ENCODE measurements at regions not wholly inside any gene's neighbourhood (a gene's known extent, or its start where the extent isn't known, plus 50 kb on each side); places are given as distances from the start of the nearest gene placed in this dataset.
"Not testable (repeated sequence)": the region's sequence is repeated elsewhere in the genome, so short reads cannot be mapped to it uniquely, and the experiment has no call there.

- FAIRE-seq (no peak), DNase-seq (ENCODE audit: insufficient read length) (no peak)
- TF ChIP-seq POLR2AphosphoS5 (IDR thresholded peaks at IDR 0.05; ENCODE audit: low read depth, low read length): no peak
- no peak for TF ChIP-seq TAF1 (IDR thresholded peaks at IDR 0.05; ENCODE audit: borderline replicate concordance, low read depth, low read length)
- no peak for TF ChIP-seq POLR2A (IDR thresholded peaks at IDR 0.05; ENCODE audit: low read depth, low read length)
These were observed 165.8 kb upstream of the PRSS1 start for GRCh38 chr7:142583446-142583845.

- no peak for TF ChIP-seq POLR2A (IDR thresholded peaks at IDR 0.05; ENCODE audit: low read depth, low read length)
- DNase-seq (ENCODE audit: insufficient read length) (no peak), FAIRE-seq (no peak)
These were observed 166.9 kb upstream of the PRSS1 start for GRCh38 chr7:142582351-142582750.

GRCh38 chr7:142581341-142581740, 167.9 kb upstream of the PRSS1 start:
- FAIRE-seq (no peak), DNase-seq (ENCODE audit: insufficient read length) (peak; percentile 16)
- no peak for TF ChIP-seq POLR2A (IDR thresholded peaks at IDR 0.05; ENCODE audit: low read depth, low read length)
- no peak for TF ChIP-seq TAF1 (IDR thresholded peaks at IDR 0.05; ENCODE audit: borderline replicate concordance, low read depth, low read length)
- TF ChIP-seq POLR2AphosphoS5 (IDR thresholded peaks at IDR 0.05; ENCODE audit: low read depth, low read length): no peak

GRCh38 chr7:142579946-142580345, 169.3 kb upstream of the PRSS1 start:
- no peak for DNase-seq (ENCODE audit: insufficient read length)
- TF ChIP-seq POLR2A (IDR thresholded peaks at IDR 0.05; ENCODE audit: low read depth, low read length) (no peak), TAF1 (IDR thresholded peaks at IDR 0.05; ENCODE audit: borderline replicate concordance, low read depth, low read length) (no peak), POLR2AphosphoS5 (IDR thresholded peaks at IDR 0.05; ENCODE audit: low read depth, low read length) (no peak)
- FAIRE-seq: no peak

GRCh38 chr7:142575351-142575750, 173.9 kb upstream of the PRSS1 start:
- FAIRE-seq; DNase-seq (ENCODE audit: insufficient read length): not testable (repeated sequence)

GRCh38 chr7:142571581-142571980, 177.7 kb upstream of the PRSS1 start:
- DNase-seq (ENCODE audit: insufficient read length): no peak
- no peak for FAIRE-seq
- TF ChIP-seq POLR2A (IDR thresholded peaks at IDR 0.05; ENCODE audit: low read depth, low read length) (no peak), TAF1 (IDR thresholded peaks at IDR 0.05; ENCODE audit: borderline replicate concordance, low read depth, low read length) (no peak), POLR2AphosphoS5 (IDR thresholded peaks at IDR 0.05; ENCODE audit: low read depth, low read length) (no peak)

- no peak for FAIRE-seq
These were observed 179.4 kb upstream of the PRSS1 start for GRCh38 chr7:142569851-142570250.

GRCh38 chr7:142568435-142569097, 180.7 kb upstream of the PRSS1 start:
- no peak for TF ChIP-seq POLR2A (IDR thresholded peaks at IDR 0.05; ENCODE audit: low read depth, low read length)
- TF ChIP-seq TAF1 (IDR thresholded peaks at IDR 0.05; ENCODE audit: borderline replicate concordance, low read depth, low read length): no peak
- TF ChIP-seq POLR2AphosphoS5 (IDR thresholded peaks at IDR 0.05; ENCODE audit: low read depth, low read length): no peak
- FAIRE-seq: no peak
- DNase-seq (ENCODE audit: insufficient read length): no peak

More at GRCh38 chr7:142569851-142570250, 179.4 kb upstream of the PRSS1 start:
- no peak for TF ChIP-seq POLR2AphosphoS5 (IDR thresholded peaks at IDR 0.05; ENCODE audit: low read depth, low read length)
- TF ChIP-seq POLR2A (IDR thresholded peaks at IDR 0.05; ENCODE audit: low read depth, low read length): no peak
- no peak for TF ChIP-seq TAF1 (IDR thresholded peaks at IDR 0.05; ENCODE audit: borderline replicate concordance, low read depth, low read length)
- DNase-seq (ENCODE audit: insufficient read length): no peak

- TF ChIP-seq POLR2AphosphoS5 (IDR thresholded peaks at IDR 0.05; ENCODE audit: low read depth, low read length): no peak
- DNase-seq (ENCODE audit: insufficient read length) (no peak), FAIRE-seq (no peak)
These were observed 181.8 kb upstream of the PRSS1 start for GRCh38 chr7:142567201-142568075.

GRCh38 chr7:142566271-142566670, 183.0 kb upstream of the PRSS1 start:
- no peak for FAIRE-seq
- TF ChIP-seq POLR2A (IDR thresholded peaks at IDR 0.05; ENCODE audit: low read depth, low read length) (no peak), TAF1 (IDR thresholded peaks at IDR 0.05; ENCODE audit: borderline replicate concordance, low read depth, low read length) (no peak), POLR2AphosphoS5 (IDR thresholded peaks at IDR 0.05; ENCODE audit: low read depth, low read length) (no peak)
- no peak for DNase-seq (ENCODE audit: insufficient read length)

GRCh38 chr7:142564125-142564524, 185.1 kb upstream of the PRSS1 start:
- DNase-seq (ENCODE audit: insufficient read length); FAIRE-seq: not testable (repeated sequence)

- DNase-seq (ENCODE audit: insufficient read length): no peak
- no peak for TF ChIP-seq TAF1 (IDR thresholded peaks at IDR 0.05; ENCODE audit: borderline replicate concordance, low read depth, low read length)
- no peak for TF ChIP-seq POLR2A (IDR thresholded peaks at IDR 0.05; ENCODE audit: low read depth, low read length)
- no peak for TF ChIP-seq POLR2AphosphoS5 (IDR thresholded peaks at IDR 0.05; ENCODE audit: low read depth, low read length)
- FAIRE-seq: no peak
These were observed 185.8 kb upstream of the PRSS1 start for GRCh38 chr7:142563470-142563869.

All from GM12892 (cell line).